HCT116 (cell line): ENCODE measurements at regions not wholly inside any gene's neighbourhood (a gene's known extent, or its start where the extent isn't known, plus 50 kb on each side); places are given as distances from the start of the nearest gene placed in this dataset.

ENCODE experiments used
- ATAC-seq: fragments of 200-7000 bp; cut with Tn5 transposase; 2 replicates; pipeline ENCODE4 v1.9.1; 2020; ENCODE audit warnings: mild to moderate bottlenecking, moderate library complexity
- BruUV-seq: library from RNA; stranded (reverse); fragments of 400-500 nt; replicated peaks from 2 replicates; lab custom pipeline; 2021; lab: Mats Ljungman, UMichigan
- CTCF ChIA-PET: fragments of 300-600 bp; sonication (Branson Sonifier 250); formaldehyde crosslinking; loops from one replicate; lab custom pipeline; 2021; ENCODE audit warnings: antibody characterized with exemption; lab: Charles Lee
- POLR2A ChIA-PET: fragments of 300-600, 350-600 bp; sonication (Branson Sonifier 250); formaldehyde crosslinking; loops from one replicate; lab custom pipeline; 2021; ENCODE audit warnings: antibody characterized with exemption; lab: Charles Lee
- RAD21 ChIA-PET, 2 experiments: fragments of 300-600 bp; sonication (Branson Sonifier 250); formaldehyde crosslinking; loops; one replicate each; lab custom pipeline; 2023; ENCODE audit warnings: low total read pairs in 2 of 2; ENCODE audit not compliant: uncharacterized antibody in 2 of 2, unreplicated experiment in 2 of 2, low non-redundant PET in 1 of 2; lab: Charles Lee
- DNase-seq: peaks from one replicate; pipeline ENCODE4 v3.0.0-alpha.2; 2010; ENCODE audit warnings: low read depth, low spot score
- H2AFZ ChIP-seq: fragments of 200-600 bp; shearing (Covaris generic), sonication (generic); 2 replicates; pipeline ENCODE4 v1.6.1; 2017; ENCODE audit warnings: low read depth, mixed run types, mixed read lengths, antibody characterized with exemption, low read length; ENCODE audit not compliant: poor library complexity, severe bottlenecking
- H3K27ac ChIP-seq: 2 replicates; pipeline ENCODE4 v1.5.1; 2012; ENCODE audit warnings: low read depth, low read length
- H3K27me3 ChIP-seq: fragments of 200-600 bp; sonication (generic); 2 replicates; pipeline ENCODE4 v1.6.1; 2016; ENCODE audit warnings: mixed run types, low read length, mixed read lengths; ENCODE audit not compliant: insufficient read depth
- H3K36me3 ChIP-seq, 2 experiments: fragments of 200-500 bp in 1 of 2; fragments of 200-600 bp in 1 of 2; sonication (Bioruptor generic) in 1 of 2; sonication (generic) in 1 of 2; 2 replicates each; pipeline versions ENCODE4 v1.5.1 to v1.6.1; 2014 to 2016; ENCODE audit warnings: low read length in 2 of 2, inconsistent platforms in 1 of 2, mixed read lengths in 1 of 2, mixed run types in 1 of 2; ENCODE audit not compliant: insufficient read depth in 2 of 2, control insufficient read depth in 1 of 2
- H3K4me1 ChIP-seq, 2 experiments: fragments of 200-600 bp in 1 of 2; sonication (generic) in 1 of 2; 2 replicates each; pipeline versions ENCODE4 v1.5.1 to v1.6.1; 2012 to 2017; ENCODE audit warnings: low read length in 2 of 2, inconsistent platforms in 1 of 2, mild to moderate bottlenecking in 1 of 2, mixed read lengths in 1 of 2, mixed run types in 1 of 2, moderate library complexity in 1 of 2; ENCODE audit not compliant: insufficient read depth in 2 of 2, control insufficient read depth in 1 of 2
- H3K4me2 ChIP-seq: fragments of 200-600 bp; sonication (generic); 2 replicates; pipeline ENCODE4 v1.6.1; 2017; ENCODE audit warnings: mixed run types, low read length, mixed read lengths
- H3K4me3 ChIP-seq, 2 experiments: fragments of 200-600 bp in 1 of 2; sonication (generic) in 1 of 2; replicated peaks in 1 of 2; 2 replicates each; pipeline ENCODE4 v1.5.1; 2011 to 2016; ENCODE audit warnings: low read length in 2 of 2, control low read depth in 1 of 2, low read depth in 1 of 2, mild to moderate bottlenecking in 1 of 2, mixed read lengths in 1 of 2, mixed run types in 1 of 2
- H3K79me2 ChIP-seq: fragments of 200-600 bp; sonication (generic); 2 replicates; pipeline ENCODE4 v1.6.1; 2017; ENCODE audit warnings: mild to moderate bottlenecking, mixed run types, low read length, moderate library complexity, mixed read lengths; ENCODE audit not compliant: insufficient read depth
- H3K9ac ChIP-seq: fragments of 200-600 bp; sonication (generic); 2 replicates; pipeline ENCODE4 v1.6.1; 2016; ENCODE audit warnings: low read length, mixed read lengths
- H3K9me2 ChIP-seq: fragments of 200-600 bp; sonication (generic), shearing (Covaris generic); 2 replicates; pipeline ENCODE4 v1.6.1; 2017; ENCODE audit warnings: mixed run types, mild to moderate bottlenecking, moderate library complexity; ENCODE audit not compliant: insufficient read depth
- H3K9me3 ChIP-seq, 2 experiments: fragments of 200-500 bp in 1 of 2; fragments of 200-600 bp in 1 of 2; sonication (Bioruptor generic) in 1 of 2; sonication (generic) in 1 of 2; 2 replicates each; pipeline ENCODE4 v1.6.1; 2014 to 2017; ENCODE audit warnings: low read length in 2 of 2, mixed read lengths in 2 of 2, inconsistent platforms in 1 of 2, low read depth in 1 of 2, mild to moderate bottlenecking in 1 of 2, mixed run types in 1 of 2, moderate library complexity in 1 of 2; ENCODE audit not compliant: control insufficient read depth in 1 of 2, insufficient read depth in 1 of 2
- H4K20me1 ChIP-seq: fragments of 200-600 bp; sonication (generic), shearing (Covaris generic); 2 replicates; pipeline ENCODE4 v1.6.1; 2017; ENCODE audit warnings: mixed run types, mild to moderate bottlenecking, moderate library complexity; ENCODE audit not compliant: insufficient read depth
- CBX3 ChIP-seq: IDR thresholded peaks from 2 replicates; pipeline ENCODE4 v1.6.1; 2012; ENCODE audit warnings: low read depth
- CEBPB ChIP-seq: IDR thresholded peaks from 2 replicates; pipeline ENCODE4 v1.6.1; 2012; ENCODE audit warnings: low read depth
- EGR1 ChIP-seq: IDR thresholded peaks from 2 replicates; pipeline ENCODE4 v1.6.1; 2012; ENCODE audit warnings: low read depth
- EZH2 ChIP-seq: fragments of 200-600 bp; sonication (generic); IDR thresholded peaks from 2 replicates; pipeline ENCODE4 v1.6.1; 2017; ENCODE audit warnings: antibody characterized with exemption, mixed run types
- EZH2phosphoT487 ChIP-seq: fragments of 200-600 bp; IDR thresholded peaks from 2 replicates; pipeline ENCODE4 v1.6.1; 2018; ENCODE audit warnings: antibody characterized with exemption, borderline replicate concordance
- FOSL1 ChIP-seq: IDR thresholded peaks from 2 replicates; pipeline ENCODE4 v1.6.1; 2012; ENCODE audit warnings: low read depth
- POLR2A ChIP-seq: IDR thresholded peaks from 2 replicates; pipeline ENCODE4 v1.7.0; 2011; ENCODE audit warnings: borderline replicate concordance; ENCODE audit not compliant: insufficient read depth, insufficient read length; ENCODE audit errors: extremely low read depth
- POLR2AphosphoS5 ChIP-seq: IDR thresholded peaks from 2 replicates; pipeline ENCODE4 v1.6.1; 2011; ENCODE audit warnings: mild to moderate bottlenecking, low read depth, low read length, moderate library complexity
- SP1 ChIP-seq: IDR thresholded peaks from 2 replicates; pipeline ENCODE4 v1.6.1; 2012; ENCODE audit warnings: low read depth
- YY1 ChIP-seq: IDR thresholded peaks from 2 replicates; pipeline ENCODE4 v1.6.1; 2011; ENCODE audit warnings: low read length, low read depth, moderate library complexity, mild to moderate bottlenecking; ENCODE audit not compliant: insufficient replicate concordance; ENCODE audit errors: extremely low read depth
- ZNF274 ChIP-seq: fragments of 200-500 bp; sonication (Bioruptor generic); IDR thresholded peaks from 2 replicates; pipeline ENCODE4 v1.6.1; 2014; ENCODE audit warnings: mild to moderate bottlenecking, low read depth, low read length, inconsistent platforms
- intact Hi-C: fragments of 100-400 bp; cut with micrococcal nuclease; formaldehyde crosslinking; loops from 2 replicates; pipeline ENCODE4 v1.10.0; 2022
- TF ChIP-seq, protein P1 (sequence below): IDR thresholded peaks from 2 replicates; pipeline ENCODE4 v1.6.1; 2011; ENCODE audit warnings: mild to moderate bottlenecking, low read length, moderate library complexity; ENCODE audit not compliant: insufficient replicate concordance; ENCODE audit errors: extremely low read depth
- TF ChIP-seq, protein P2 (sequence below): IDR thresholded peaks from 2 replicates; pipeline ENCODE4 v1.6.1; 2012; ENCODE audit warnings: low read depth
- TF ChIP-seq, protein P3 (sequence below): IDR thresholded peaks from 2 replicates; pipeline ENCODE4 v1.6.1; 2012

DNA sequence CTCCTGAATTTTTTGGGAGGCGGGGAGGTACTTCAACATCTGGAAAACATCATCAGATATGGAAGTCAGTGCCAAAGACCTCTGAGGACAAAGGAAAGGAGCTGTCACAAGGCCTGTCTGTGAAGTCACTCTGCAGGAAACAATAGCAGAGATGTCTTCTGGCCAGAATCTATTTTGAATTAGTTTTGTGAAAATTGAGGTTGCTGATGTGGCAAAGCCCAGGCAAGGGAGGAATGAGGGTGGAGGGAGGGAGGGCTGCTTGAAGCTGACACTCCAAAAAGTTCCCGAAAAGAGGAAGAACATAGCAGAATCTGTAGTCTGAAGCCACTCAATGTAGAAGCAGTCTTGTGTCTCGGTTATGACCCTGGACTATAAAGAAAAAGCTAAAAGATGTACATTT lies 151.1 kb upstream of the LHCGR start:
- Histone ChIP-seq H3K4me3 (no peak overlapping the region), H4K20me1 (no peaks in the 10 kb centered on the region), H3K27ac (no peak overlapping the region), H3K4me2 (no peak overlapping the region), H3K9ac (no peak overlapping the region), H3K9me3 (no peaks in the 10 kb centered on the region), H3K4me1 (no peaks in the 10 kb centered on the region), H3K36me3 (no peaks in the 10 kb centered on the region), H2AFZ (no peak overlapping the region), H3K27me3 (peaks cover 31% of the 10 kb centered on the region; the same call in 1 of the 2 replicates), H3K79me2 (no peaks in the 10 kb centered on the region), H3K9me2 (no peaks in the 10 kb centered on the region)
- RAD21 ChIA-PET: no interaction called here
- ATAC-seq: no peak
- CTCF ChIA-PET: no interaction called here
- intact Hi-C loops: no loop called here
- TF ChIP-seq EGR1 (no peak), YY1 (no peak), EZH2 (no peak), FOSL1 (no peak), CEBPB (no peak), EZH2phosphoT487 (no peak), ZNF274 (no peak), SP1 (no peak), POLR2AphosphoS5 (no peak), POLR2A (no peak), CBX3 (no peak)
- TF ChIP-seq, protein P1, sequence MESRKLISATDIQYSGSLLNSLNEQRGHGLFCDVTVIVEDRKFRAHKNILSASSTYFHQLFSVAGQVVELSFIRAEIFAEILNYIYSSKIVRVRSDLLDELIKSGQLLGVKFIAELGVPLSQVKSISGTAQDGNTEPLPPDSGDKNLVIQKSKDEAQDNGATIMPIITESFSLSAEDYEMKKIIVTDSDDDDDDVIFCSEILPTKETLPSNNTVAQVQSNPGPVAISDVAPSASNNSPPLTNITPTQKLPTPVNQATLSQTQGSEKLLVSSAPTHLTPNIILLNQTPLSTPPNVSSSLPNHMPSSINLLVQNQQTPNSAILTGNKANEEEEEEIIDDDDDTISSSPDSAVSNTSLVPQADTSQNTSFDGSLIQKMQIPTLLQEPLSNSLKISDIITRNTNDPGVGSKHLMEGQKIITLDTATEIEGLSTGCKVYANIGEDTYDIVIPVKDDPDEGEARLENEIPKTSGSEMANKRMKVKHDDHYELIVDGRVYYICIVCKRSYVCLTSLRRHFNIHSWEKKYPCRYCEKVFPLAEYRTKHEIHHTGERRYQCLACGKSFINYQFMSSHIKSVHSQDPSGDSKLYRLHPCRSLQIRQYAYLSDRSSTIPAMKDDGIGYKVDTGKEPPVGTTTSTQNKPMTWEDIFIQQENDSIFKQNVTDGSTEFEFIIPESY: no peak
- TF ChIP-seq, protein P2, sequence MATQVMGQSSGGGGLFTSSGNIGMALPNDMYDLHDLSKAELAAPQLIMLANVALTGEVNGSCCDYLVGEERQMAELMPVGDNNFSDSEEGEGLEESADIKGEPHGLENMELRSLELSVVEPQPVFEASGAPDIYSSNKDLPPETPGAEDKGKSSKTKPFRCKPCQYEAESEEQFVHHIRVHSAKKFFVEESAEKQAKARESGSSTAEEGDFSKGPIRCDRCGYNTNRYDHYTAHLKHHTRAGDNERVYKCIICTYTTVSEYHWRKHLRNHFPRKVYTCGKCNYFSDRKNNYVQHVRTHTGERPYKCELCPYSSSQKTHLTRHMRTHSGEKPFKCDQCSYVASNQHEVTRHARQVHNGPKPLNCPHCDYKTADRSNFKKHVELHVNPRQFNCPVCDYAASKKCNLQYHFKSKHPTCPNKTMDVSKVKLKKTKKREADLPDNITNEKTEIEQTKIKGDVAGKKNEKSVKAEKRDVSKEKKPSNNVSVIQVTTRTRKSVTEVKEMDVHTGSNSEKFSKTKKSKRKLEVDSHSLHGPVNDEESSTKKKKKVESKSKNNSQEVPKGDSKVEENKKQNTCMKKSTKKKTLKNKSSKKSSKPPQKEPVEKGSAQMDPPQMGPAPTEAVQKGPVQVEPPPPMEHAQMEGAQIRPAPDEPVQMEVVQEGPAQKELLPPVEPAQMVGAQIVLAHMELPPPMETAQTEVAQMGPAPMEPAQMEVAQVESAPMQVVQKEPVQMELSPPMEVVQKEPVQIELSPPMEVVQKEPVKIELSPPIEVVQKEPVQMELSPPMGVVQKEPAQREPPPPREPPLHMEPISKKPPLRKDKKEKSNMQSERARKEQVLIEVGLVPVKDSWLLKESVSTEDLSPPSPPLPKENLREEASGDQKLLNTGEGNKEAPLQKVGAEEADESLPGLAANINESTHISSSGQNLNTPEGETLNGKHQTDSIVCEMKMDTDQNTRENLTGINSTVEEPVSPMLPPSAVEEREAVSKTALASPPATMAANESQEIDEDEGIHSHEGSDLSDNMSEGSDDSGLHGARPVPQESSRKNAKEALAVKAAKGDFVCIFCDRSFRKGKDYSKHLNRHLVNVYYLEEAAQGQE: no peak
- TF ChIP-seq, protein P3, sequence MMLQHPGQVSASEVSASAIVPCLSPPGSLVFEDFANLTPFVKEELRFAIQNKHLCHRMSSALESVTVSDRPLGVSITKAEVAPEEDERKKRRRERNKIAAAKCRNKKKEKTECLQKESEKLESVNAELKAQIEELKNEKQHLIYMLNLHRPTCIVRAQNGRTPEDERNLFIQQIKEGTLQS: no peak
- no TSS peak for BruUV-seq
- POLR2A ChIA-PET: no interaction called here
- no peak for DNase-seq
